ENCODE measurements at regions not wholly inside any gene's neighbourhood (a gene's known extent, or its start where the extent isn't known, plus 50 kb on each side); places are given as distances from the start of the nearest gene placed in this dataset.
A peak's percentile ranks its signal among the peaks of the same experiment; 100 is the strongest.

DNA sequence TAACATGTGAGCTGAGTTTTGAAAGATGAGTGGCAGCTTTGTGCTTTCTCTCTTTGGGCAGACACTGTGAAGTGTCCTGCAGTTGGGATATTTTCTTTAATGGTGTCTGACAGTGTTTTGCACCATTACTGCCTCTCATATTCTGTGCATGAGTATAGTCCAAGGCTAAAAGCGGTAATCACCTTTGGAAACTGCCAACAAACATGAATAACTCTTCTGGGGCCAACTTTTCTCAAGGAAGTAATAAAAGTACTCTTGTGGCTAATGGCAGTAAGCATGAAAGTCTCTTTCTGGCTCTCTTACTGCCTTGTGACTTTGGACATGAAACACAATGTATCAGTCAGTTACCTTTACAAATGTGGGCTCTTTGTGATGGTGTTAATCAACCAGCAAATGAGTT lies 91.7 kb upstream of the SOX4 start:
- TF ChIP-seq EZH2 (IDR thresholded peaks at IDR 0.05; ENCODE audit: insufficient read depth, poor library complexity, severe bottlenecking) (no peak), EZH2phosphoT487 (IDR thresholded peaks at IDR 0.05; ENCODE audit: insufficient read depth, low read depth) (no peak)
- DNase-seq: peak; percentile 8

DNA sequence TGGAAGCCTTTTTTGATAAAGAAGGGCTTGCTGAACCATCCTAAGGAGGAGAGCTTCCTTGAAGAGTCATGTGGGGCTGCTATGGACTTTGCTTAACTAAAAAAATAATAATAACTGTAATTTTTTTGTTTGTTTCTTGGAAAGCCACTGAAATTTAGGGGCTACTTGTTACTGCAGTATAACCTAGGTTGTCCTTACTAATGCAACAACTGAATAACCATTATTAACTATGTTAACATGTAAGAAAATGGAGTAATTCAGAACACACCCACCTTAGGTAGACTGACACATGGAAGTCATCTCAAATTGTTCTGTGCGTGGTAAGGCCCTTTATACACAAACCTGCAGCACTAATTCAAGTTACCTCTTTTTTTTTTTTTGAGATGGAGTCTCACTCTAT lies 90.9 kb upstream of the SOX4 start:
- Histone ChIP-seq H3K27ac (no peak overlapping the region), H3F3A (ENCODE audit: insufficient read depth) (no peaks in the 10 kb centered on the region)
- 71 to 88% methylated on average over 1 of the region's 1 CpG for WGBS, 2 experiments (ENCODE audit: low coverage in 1 of 2, low lambda C conversion rate in 2 of 2, missing lambda C conversion rate in 2 of 2)

More for the DNA sequence above, 91.7 kb upstream of the SOX4 start:
- H3K4me3 ChIP-seq: no peak overlapping the region
- no peaks in the 10 kb centered on the region for H3K9me3 ChIP-seq (ENCODE audit: low read depth)
- no peaks in the 10 kb centered on the region for H3K79me2 ChIP-seq (ENCODE audit: insufficient read depth)
- WGBS, 2 experiments (ENCODE audit: low coverage in 1 of 2, low lambda C conversion rate in 2 of 2, missing lambda C conversion rate in 2 of 2): 7 to 13% methylated on average over 1 of the region's 1 CpG
- no peak overlapping the region for H3K27ac ChIP-seq
- H3K9me2 ChIP-seq (ENCODE audit: insufficient read depth): no peaks in the 10 kb centered on the region
- H4K20me1 ChIP-seq (ENCODE audit: insufficient read depth): no peaks in the 10 kb centered on the region
- no peaks in the 10 kb centered on the region for H3F3A ChIP-seq (ENCODE audit: insufficient read depth)
- H3K9ac ChIP-seq: no peak overlapping the region
- in situ Hi-C loops (cut with MboI): no loop called here
- H3K36me3 ChIP-seq (ENCODE audit: low read depth): no peaks in the 10 kb centered on the region
- H3K4me2 ChIP-seq (ENCODE audit: unreplicated experiment): no peak overlapping the region
- H3K27me3 ChIP-seq (replicated peaks; ENCODE audit: insufficient read depth): no peaks in the 10 kb centered on the region
- H3K4me1 ChIP-seq (ENCODE audit: insufficient read depth): no peaks in the 10 kb centered on the region
- H2AFZ ChIP-seq: no peak overlapping the region

DNA sequence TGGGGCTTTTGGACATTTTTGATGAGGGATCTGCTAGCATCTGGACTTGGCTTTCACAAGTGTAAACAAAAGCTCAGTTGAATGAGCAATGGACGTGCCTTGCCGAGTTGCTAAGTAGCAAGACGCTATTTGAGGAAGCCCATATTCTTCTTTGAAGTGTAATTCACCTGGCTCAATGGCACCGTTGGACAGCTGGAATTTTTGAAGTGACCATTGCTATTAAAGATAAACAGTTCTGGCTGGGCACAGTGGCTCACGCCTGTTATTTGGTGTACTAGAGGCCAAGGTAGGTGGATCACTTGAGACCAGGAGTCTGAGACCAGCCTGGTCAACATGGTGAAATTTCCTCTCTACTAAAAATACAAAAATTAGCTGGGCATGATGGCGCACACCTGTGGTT lies 88.8 kb upstream of the SOX4 start:
- 50 to 59% methylated on average over 6 of the region's 6 CpGs for WGBS, 2 experiments (ENCODE audit: low coverage in 1 of 2, low lambda C conversion rate in 2 of 2, missing lambda C conversion rate in 2 of 2)
- TF ChIP-seq EZH2phosphoT487 (IDR thresholded peaks at IDR 0.05; ENCODE audit: insufficient read depth, low read depth): no peak
- TF ChIP-seq EZH2 (IDR thresholded peaks at IDR 0.05; ENCODE audit: insufficient read depth, poor library complexity, severe bottlenecking): no peak
- H3K27me3 ChIP-seq (replicated peaks; ENCODE audit: insufficient read depth): no peaks in the 10 kb centered on the region
- in situ Hi-C loops (cut with MboI): no loop called here
- H3F3A ChIP-seq (ENCODE audit: insufficient read depth): no peaks in the 10 kb centered on the region
- no peaks in the 10 kb centered on the region for H3K9me2 ChIP-seq (ENCODE audit: insufficient read depth)
- H2AFZ ChIP-seq: no peak overlapping the region
- H4K20me1 ChIP-seq (ENCODE audit: insufficient read depth): no peaks in the 10 kb centered on the region
- H3K27ac ChIP-seq: no peak overlapping the region
- no peaks in the 10 kb centered on the region for H3K79me2 ChIP-seq (ENCODE audit: insufficient read depth)
- no peaks in the 10 kb centered on the region for H3K9me3 ChIP-seq (ENCODE audit: low read depth)
- H3K4me2 ChIP-seq (ENCODE audit: unreplicated experiment): no peak overlapping the region
- H3K4me3 ChIP-seq: no peak overlapping the region
- no peaks in the 10 kb centered on the region for H3K4me1 ChIP-seq (ENCODE audit: insufficient read depth)
- H3K9ac ChIP-seq: no peak overlapping the region
- H3K36me3 ChIP-seq (ENCODE audit: low read depth): no peaks in the 10 kb centered on the region
- DNase-seq: no peak

More for the DNA sequence above, 90.9 kb upstream of the SOX4 start:
- no peaks in the 10 kb centered on the region for H3K4me1 ChIP-seq (ENCODE audit: insufficient read depth)
- in situ Hi-C loops (cut with MboI): no loop called here
- H3K9me2 ChIP-seq (ENCODE audit: insufficient read depth): no peaks in the 10 kb centered on the region
- no peak overlapping the region for H2AFZ ChIP-seq
- no peaks in the 10 kb centered on the region for H4K20me1 ChIP-seq (ENCODE audit: insufficient read depth)
- no peak overlapping the region for H3K4me3 ChIP-seq
- H3K27me3 ChIP-seq (replicated peaks; ENCODE audit: insufficient read depth): no peaks in the 10 kb centered on the region
- H3K4me2 ChIP-seq (ENCODE audit: unreplicated experiment): no peak overlapping the region
- no peaks in the 10 kb centered on the region for H3K9me3 ChIP-seq (ENCODE audit: low read depth)
- H3K79me2 ChIP-seq (ENCODE audit: insufficient read depth): no peaks in the 10 kb centered on the region
- TF ChIP-seq EZH2phosphoT487 (IDR thresholded peaks at IDR 0.05; ENCODE audit: insufficient read depth, low read depth) (no peak), EZH2 (IDR thresholded peaks at IDR 0.05; ENCODE audit: insufficient read depth, poor library complexity, severe bottlenecking) (no peak)
- no peak overlapping the region for H3K9ac ChIP-seq
- DNase-seq: no peak
- no peaks in the 10 kb centered on the region for H3K36me3 ChIP-seq (ENCODE audit: low read depth)

DNA sequence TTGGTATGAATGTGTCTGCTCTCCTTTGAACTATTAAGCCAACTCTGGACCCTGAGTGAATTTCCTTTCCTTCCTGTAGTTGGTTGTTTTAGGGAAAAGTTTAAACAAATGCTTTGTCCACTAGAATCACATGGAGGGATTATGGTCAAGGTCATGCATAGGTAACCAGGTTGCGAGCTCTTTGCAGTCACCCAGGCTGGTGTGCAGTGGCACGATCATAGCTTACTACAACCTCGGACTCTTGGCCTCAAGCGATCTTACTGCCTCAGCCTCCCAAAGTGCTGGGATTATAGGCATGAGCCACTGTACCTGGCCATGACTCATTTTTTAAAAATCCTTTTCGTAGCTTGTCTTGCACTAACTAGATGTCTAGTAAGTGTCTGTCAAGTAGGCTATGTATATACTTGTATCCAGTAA lies 88.0 kb upstream of the SOX4 start:
- no peak overlapping the region for H3K27ac ChIP-seq
- no peaks in the 10 kb centered on the region for H3K9me2 ChIP-seq (ENCODE audit: insufficient read depth)
- no peaks in the 10 kb centered on the region for H3K9me3 ChIP-seq (ENCODE audit: low read depth)
- no peaks in the 10 kb centered on the region for H3K27me3 ChIP-seq (replicated peaks; ENCODE audit: insufficient read depth)
- 72 to 78% methylated on average over 5 of the region's 5 CpGs for WGBS, 2 experiments (ENCODE audit: low coverage in 1 of 2, low lambda C conversion rate in 2 of 2, missing lambda C conversion rate in 2 of 2)
- no peaks in the 10 kb centered on the region for H3F3A ChIP-seq (ENCODE audit: insufficient read depth)
- TF ChIP-seq EZH2phosphoT487 (IDR thresholded peaks at IDR 0.05; ENCODE audit: insufficient read depth, low read depth) (no peak), EZH2 (IDR thresholded peaks at IDR 0.05; ENCODE audit: insufficient read depth, poor library complexity, severe bottlenecking) (no peak)
- in situ Hi-C loops (cut with MboI): no loop called here
- no peaks in the 10 kb centered on the region for H3K36me3 ChIP-seq (ENCODE audit: low read depth)
- no peaks in the 10 kb centered on the region for H3K4me1 ChIP-seq (ENCODE audit: insufficient read depth)
- H3K4me3 ChIP-seq: no peak overlapping the region
- no peak overlapping the region for H3K9ac ChIP-seq
- H2AFZ ChIP-seq: no peak overlapping the region
- DNase-seq: no peak
- no peaks in the 10 kb centered on the region for H3K79me2 ChIP-seq (ENCODE audit: insufficient read depth)
- H3K4me2 ChIP-seq (ENCODE audit: unreplicated experiment): no peak overlapping the region
- H4K20me1 ChIP-seq (ENCODE audit: insufficient read depth): no peaks in the 10 kb centered on the region

DNA sequence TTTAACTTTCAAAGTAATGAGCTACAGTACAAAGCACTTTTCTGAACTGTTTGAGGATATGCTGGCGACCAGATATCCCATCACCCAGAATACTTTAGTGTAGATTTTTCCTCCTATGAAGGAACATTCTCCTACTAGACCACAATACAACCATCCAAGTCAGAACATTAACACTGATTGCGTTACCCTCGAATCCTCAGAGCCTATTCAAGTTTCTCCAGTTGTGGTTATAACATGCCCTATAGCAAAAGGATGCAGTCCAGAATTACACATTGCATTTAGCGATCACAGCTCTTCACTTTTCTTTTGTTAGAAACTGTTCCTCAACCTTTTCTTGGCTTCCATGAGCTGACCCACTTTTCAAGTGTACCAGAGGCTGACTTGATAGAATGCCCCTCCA lies 87.4 kb upstream of the SOX4 start:
- Histone ChIP-seq H2AFZ (no peak overlapping the region), H4K20me1 (ENCODE audit: insufficient read depth) (no peaks in the 10 kb centered on the region), H3K36me3 (ENCODE audit: low read depth) (no peaks in the 10 kb centered on the region), H3K4me1 (ENCODE audit: insufficient read depth) (no peaks in the 10 kb centered on the region), H3K27ac (no peak overlapping the region), H3K27me3 (replicated peaks; ENCODE audit: insufficient read depth) (no peaks in the 10 kb centered on the region), H3K9me2 (ENCODE audit: insufficient read depth) (no peaks in the 10 kb centered on the region), H3K79me2 (ENCODE audit: insufficient read depth) (no peaks in the 10 kb centered on the region), H3K4me3 (no peak overlapping the region), H3K9me3 (ENCODE audit: low read depth) (no peaks in the 10 kb centered on the region), H3F3A (ENCODE audit: insufficient read depth) (no peaks in the 10 kb centered on the region), H3K4me2 (ENCODE audit: unreplicated experiment) (no peak overlapping the region), H3K9ac (no peak overlapping the region)
- 50 to 53% methylated on average over 4 of the region's 4 CpGs for WGBS, 2 experiments (ENCODE audit: low coverage in 1 of 2, low lambda C conversion rate in 2 of 2, missing lambda C conversion rate in 2 of 2)
- DNase-seq: no peak
- TF ChIP-seq EZH2phosphoT487 (IDR thresholded peaks at IDR 0.05; ENCODE audit: insufficient read depth, low read depth): no peak
- TF ChIP-seq EZH2 (IDR thresholded peaks at IDR 0.05; ENCODE audit: insufficient read depth, poor library complexity, severe bottlenecking): no peak
- in situ Hi-C loops (cut with MboI): no loop called here

Measured in GM23248 (cell line).